Muscle layer of duodenum (tissue), 2 donors: ENCODE measurements at regions not wholly inside any gene's neighbourhood (a gene's known extent, or its start where the extent isn't known, plus 50 kb on each side); places are given as distances from the start of the nearest gene placed in this dataset.

ENCODE experiments used
- H3K27ac ChIP-seq: one replicate; pipeline ENCODE4 v1.7.0; 2013; ENCODE audit warnings: mild to moderate bottlenecking, low read length
- H3K27me3 ChIP-seq: one replicate; pipeline ENCODE4 v1.7.0; 2013; ENCODE audit warnings: low read depth, mild to moderate bottlenecking, control low read depth, low read length
- H3K36me3 ChIP-seq, 2 donors: one replicate each; pipeline ENCODE4 v1.7.0; 2013; ENCODE audit warnings: low read length in 2 of 2, control low read depth in 1 of 2, mild to moderate bottlenecking in 1 of 2; ENCODE audit not compliant: insufficient read depth in 2 of 2, control insufficient read depth in 1 of 2
- H3K4me1 ChIP-seq, 2 donors: one replicate each; pipeline ENCODE4 v1.7.0; 2013; ENCODE audit warnings: low read length in 2 of 2, mild to moderate bottlenecking in 2 of 2, control low read depth in 1 of 2, moderate library complexity in 1 of 2; ENCODE audit not compliant: insufficient read depth in 2 of 2, control insufficient read depth in 1 of 2
- H3K4me3 ChIP-seq, 2 donors: one replicate each; pipeline ENCODE4 v1.7.0; 2013; ENCODE audit warnings: low read length in 2 of 2, low read depth in 1 of 2, mild to moderate bottlenecking in 1 of 2
- H3K9me3 ChIP-seq, 2 donors: one replicate each; pipeline ENCODE4 v1.7.0; 2013; ENCODE audit warnings: low read length in 2 of 2, control low read depth in 1 of 2, mild to moderate bottlenecking in 1 of 2; ENCODE audit not compliant: control insufficient read depth in 1 of 2
- donor health status: healthy.

DNA sequence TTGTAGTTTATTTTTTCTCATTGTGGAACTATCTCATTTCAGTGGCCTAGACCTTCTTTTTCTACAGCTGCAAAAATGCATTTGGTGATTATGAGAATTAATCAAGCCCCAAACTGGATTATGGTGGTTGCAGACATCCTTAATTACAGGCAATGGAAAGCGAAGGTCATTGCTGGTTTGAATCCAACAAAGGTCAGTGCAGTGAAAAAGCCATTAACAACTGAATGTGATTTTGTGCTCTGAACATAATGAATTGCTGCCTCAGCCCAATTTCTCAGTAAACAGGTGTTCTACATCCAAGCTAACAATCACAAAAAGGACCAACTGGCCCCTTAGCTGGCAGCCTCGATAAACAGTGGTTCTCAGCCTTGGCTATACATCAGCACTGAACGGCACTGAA is 260.1 kb upstream of the DPPA4 start:
- no peaks in the 10 kb centered on the region for H3K27me3 ChIP-seq
- no peak overlapping the region for H3K4me3 ChIP-seq
- H3K4me1 ChIP-seq: no peaks in the 10 kb centered on the region
- no peaks in the 10 kb centered on the region for H3K36me3 ChIP-seq
- H3K27ac ChIP-seq: no peak overlapping the region
- peaks cover 0 to 10% of the 10 kb centered on the region in 2 donors for H3K9me3 ChIP-seq

DNA sequence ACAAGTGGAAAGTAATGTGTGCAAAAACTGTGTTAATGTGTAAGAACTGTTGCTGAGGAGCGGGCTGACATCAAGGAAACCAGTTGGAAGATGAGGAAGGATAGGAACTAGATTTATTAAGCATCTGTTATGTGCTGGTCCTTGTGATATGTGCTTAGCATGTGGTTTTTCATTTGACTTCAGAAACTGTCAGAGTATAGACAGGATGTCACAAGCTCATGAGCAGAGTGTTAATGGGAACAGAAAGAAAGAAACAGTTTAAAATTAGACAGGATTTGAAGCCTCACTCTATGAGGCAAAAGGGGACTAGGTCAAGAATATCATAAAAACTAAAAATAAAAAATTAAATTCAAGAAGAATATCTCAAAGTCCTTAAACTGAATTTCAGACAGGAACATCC is 270.6 kb upstream of the DPPA4 start:
- H3K27ac ChIP-seq: no peak overlapping the region
- H3K4me1 ChIP-seq: no peaks in the 10 kb centered on the region
- H3K36me3 ChIP-seq: no peaks in the 10 kb centered on the region
- no peaks in the 10 kb centered on the region for H3K27me3 ChIP-seq
- H3K4me3 ChIP-seq: no peak overlapping the region
- peaks cover 0 to 6% of the 10 kb centered on the region in 2 donors for H3K9me3 ChIP-seq

DNA sequence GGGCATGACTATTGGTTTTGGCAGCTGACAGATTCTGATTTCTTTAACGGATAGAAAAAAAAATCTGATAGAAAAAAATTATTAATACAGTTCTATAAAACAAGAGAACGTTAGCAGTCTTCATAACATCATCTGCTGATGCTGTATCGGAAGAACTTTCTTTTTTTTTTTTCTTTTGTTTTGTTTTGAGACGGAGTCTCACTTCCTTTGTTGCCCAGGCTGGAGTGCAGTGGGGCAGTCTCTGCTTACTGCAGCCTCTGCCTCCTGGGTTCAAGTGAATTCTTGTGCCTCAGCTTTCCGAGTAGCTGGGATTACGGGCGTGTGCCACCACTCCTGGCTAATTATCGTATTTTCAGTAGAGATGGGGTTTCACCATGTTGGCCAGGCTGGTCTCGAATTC is 271.2 kb upstream of the DPPA4 start:
- H3K4me3 ChIP-seq: no peak overlapping the region
- no peaks in the 10 kb centered on the region for H3K4me1 ChIP-seq
- no peaks in the 10 kb centered on the region for H3K27me3 ChIP-seq
- no peaks in the 10 kb centered on the region for H3K9me3 ChIP-seq
- H3K27ac ChIP-seq: no peak overlapping the region
- H3K36me3 ChIP-seq: no peaks in the 10 kb centered on the region

- Histone ChIP-seq H3K4me1 (no peaks in the 10 kb centered on the region), H3K36me3 (no peaks in the 10 kb centered on the region), H3K27me3 (no peaks in the 10 kb centered on the region), H3K4me3 (no peak overlapping the region), H3K9me3 (no peaks in the 10 kb centered on the region), H3K27ac (no peak overlapping the region)
Measured at GRCh38 chr3:109618766-109619378, 281.5 kb upstream of the DPPA4 start.

- no peaks in the 10 kb centered on the region for H3K4me1 ChIP-seq
- no peaks in the 10 kb centered on the region for H3K36me3 ChIP-seq
- H3K9me3 ChIP-seq: no peaks in the 10 kb centered on the region
- no peak overlapping the region for H3K27ac ChIP-seq
- H3K27me3 ChIP-seq: no peaks in the 10 kb centered on the region
- no peak overlapping the region for H3K4me3 ChIP-seq
Measured at GRCh38 chr3:109631897-109632296, 294.6 kb upstream of the DPPA4 start.

DNA sequence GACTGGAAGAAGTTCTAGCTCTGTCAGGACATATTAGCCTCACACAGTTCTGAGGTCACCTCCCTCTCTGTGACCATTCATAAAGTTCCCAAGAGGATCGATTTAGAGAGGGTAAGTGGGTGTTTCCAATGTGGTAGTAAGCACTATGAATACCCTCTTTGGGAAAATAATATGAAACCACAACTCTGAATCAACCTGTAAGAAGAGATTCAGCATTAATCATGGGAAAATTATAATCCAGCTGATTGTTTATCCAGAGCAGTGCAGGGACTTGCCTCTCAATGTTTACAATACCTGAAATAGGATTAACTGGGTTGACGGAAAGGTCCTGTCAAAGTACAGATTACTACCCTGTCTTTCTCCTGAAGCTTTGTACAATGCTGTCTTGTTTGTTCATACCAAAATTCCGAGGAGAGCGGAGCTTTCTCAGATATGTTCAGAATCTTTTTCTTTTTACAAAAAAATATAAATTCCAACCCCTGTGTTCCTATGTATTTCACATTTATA is 302.9 kb upstream of the DPPA4 start:
- Histone ChIP-seq H3K9me3 (no peaks in the 10 kb centered on the region), H3K27me3 (no peaks in the 10 kb centered on the region), H3K36me3 (no peaks in the 10 kb centered on the region), H3K4me1 (no peaks in the 10 kb centered on the region), H3K27ac (no peak overlapping the region), H3K4me3 (no peak overlapping the region)

DNA sequence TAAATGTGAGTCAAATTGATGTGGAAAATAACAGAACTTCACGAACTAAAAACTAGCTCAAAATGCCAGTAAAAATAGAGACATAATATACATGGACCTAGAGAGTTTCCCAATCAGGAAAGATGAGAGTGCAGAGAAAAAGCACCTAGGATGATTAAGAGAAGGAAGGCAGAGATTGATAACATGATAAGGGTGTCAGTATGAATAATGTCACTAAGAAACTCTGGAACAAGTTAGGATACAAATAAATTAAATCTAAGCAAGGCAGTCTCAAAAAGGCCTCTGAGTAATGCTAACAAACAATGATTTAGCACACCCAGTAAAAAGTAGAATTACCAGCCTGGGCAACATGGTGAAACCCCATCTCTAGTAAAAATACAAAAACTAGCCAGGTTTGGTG is 304.7 kb upstream of the DPPA4 start:
- no peaks in the 10 kb centered on the region for H3K27me3 ChIP-seq
- H3K36me3 ChIP-seq: no peaks in the 10 kb centered on the region
- H3K4me1 ChIP-seq: no peaks in the 10 kb centered on the region
- no peak overlapping the region for H3K4me3 ChIP-seq
- no peak overlapping the region for H3K27ac ChIP-seq
- no peaks in the 10 kb centered on the region for H3K9me3 ChIP-seq

DNA sequence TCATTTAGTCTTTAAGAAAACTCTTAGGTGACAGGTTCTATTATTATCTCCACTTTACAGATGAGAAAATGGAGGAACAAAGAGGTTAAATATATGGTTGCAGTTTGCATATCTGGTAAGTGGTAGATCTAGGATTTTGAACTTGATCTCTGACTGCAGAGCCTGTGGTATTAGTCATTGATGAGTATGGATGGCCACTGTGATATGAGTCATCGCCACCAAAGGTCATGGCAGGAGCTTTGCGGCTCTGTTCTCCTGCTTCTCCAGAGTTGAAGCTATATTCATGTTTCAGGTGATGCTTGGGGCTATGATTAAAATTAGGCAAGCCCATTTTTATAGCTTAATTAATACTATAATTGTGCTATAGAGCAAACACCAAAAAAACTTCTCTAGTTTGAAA is 306.2 kb upstream of the DPPA4 start:
- no peaks in the 10 kb centered on the region for H3K27me3 ChIP-seq
- no peak overlapping the region for H3K27ac ChIP-seq
- no peak overlapping the region for H3K4me3 ChIP-seq
- no peaks in the 10 kb centered on the region for H3K36me3 ChIP-seq
- no peaks in the 10 kb centered on the region for H3K9me3 ChIP-seq
- no peaks in the 10 kb centered on the region for H3K4me1 ChIP-seq

- H3K27ac ChIP-seq: no peak overlapping the region
- no peaks in the 10 kb centered on the region for H3K9me3 ChIP-seq
- H3K27me3 ChIP-seq: no peaks in the 10 kb centered on the region
- no peaks in the 10 kb centered on the region for H3K4me1 ChIP-seq
- H3K36me3 ChIP-seq: no peaks in the 10 kb centered on the region
- H3K4me3 ChIP-seq: no peak overlapping the region
Measured at GRCh38 chr3:109644332-109644731, 307.0 kb upstream of the DPPA4 start.

DNA sequence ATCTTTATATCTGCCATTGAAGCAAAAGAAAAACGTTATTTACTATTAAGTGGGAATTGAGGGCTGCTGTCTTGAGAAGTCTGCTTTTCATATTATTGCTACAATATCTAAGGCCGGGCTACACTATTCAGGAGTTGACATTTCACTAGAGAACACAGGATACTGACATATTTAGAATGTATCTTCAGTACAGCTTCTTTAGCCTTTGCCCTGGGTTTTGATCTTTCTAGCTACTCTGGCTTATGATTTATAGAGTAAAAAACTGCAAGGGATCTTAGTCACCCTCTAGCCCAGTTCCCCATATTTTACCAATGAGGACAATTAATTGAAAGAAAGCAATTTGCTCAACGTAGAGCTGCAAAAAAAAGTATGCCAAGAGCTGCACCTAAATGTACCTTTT is 307.4 kb upstream of the DPPA4 start:
- no peaks in the 10 kb centered on the region for H3K9me3 ChIP-seq

GRCh38 chr3:109648027-109648426 is 310.7 kb upstream of the DPPA4 start:
- Histone ChIP-seq H3K4me3 (no peak overlapping the region), H3K27me3 (no peaks in the 10 kb centered on the region), H3K36me3 (no peaks in the 10 kb centered on the region), H3K27ac (no peak overlapping the region), H3K9me3 (no peaks in the 10 kb centered on the region), H3K4me1 (no peaks in the 10 kb centered on the region)

More for the DNA sequence above, 307.4 kb upstream of the DPPA4 start:
- Histone ChIP-seq H3K27ac (no peak overlapping the region), H3K4me3 (no peak overlapping the region), H3K36me3 (no peaks in the 10 kb centered on the region), H3K4me1 (no peaks in the 10 kb centered on the region), H3K27me3 (no peaks in the 10 kb centered on the region)

DNA sequence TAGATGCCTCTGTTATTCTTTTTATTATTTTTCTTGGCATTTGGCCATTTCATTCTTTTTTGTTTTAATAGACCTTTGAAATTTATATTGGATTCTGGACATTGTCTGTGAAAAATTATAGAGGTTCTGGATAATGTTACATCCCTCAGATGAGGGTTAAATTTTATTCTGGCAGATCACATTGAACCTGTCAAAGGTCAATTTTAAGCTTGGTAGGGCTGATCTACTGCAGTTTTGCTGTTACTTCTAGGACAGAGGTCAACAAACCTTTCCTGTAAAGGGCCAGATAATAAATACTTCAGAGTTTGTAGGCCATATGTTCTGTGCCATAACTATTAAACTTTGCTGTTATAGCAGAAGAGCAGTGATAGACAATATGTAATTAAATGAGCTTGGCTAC is 318.9 kb upstream of the DPPA4 start:
- H3K4me1 ChIP-seq: no peaks in the 10 kb centered on the region
- H3K27me3 ChIP-seq: no peaks in the 10 kb centered on the region
- no peaks in the 10 kb centered on the region for H3K36me3 ChIP-seq
- peaks cover 0 to 8% of the 10 kb centered on the region in 2 donors for H3K9me3 ChIP-seq
- no peak overlapping the region for H3K27ac ChIP-seq
- no peak overlapping the region for H3K4me3 ChIP-seq
